A204.1 (cell line): ENCODE measurements at regions not wholly inside any gene's neighbourhood (a gene's known extent, or its start where the extent isn't known, plus 50 kb on each side); places are given as distances from the start of the nearest gene placed in this dataset.
A peak's percentile ranks its signal among the peaks of the same experiment; 100 is the strongest.
"Not testable (repeated sequence)": the region's sequence is repeated elsewhere in the genome, so short reads cannot be mapped to it uniquely, and the experiment has no call there.

Source experiments
- FAIRE-seq: peaks from 2 replicates; lab custom pipeline; 2012; peaks lifted over from hg19 to GRCh38; lab: Jason Lieb, UNC

- no peak for FAIRE-seq
These were observed 1675.9 kb upstream of the CELF4 start for GRCh38 chr18:39241534-39241933.

GRCh38 chr18:39238981-39239660 lies 1673.5 kb upstream of the CELF4 start:
- no peak for FAIRE-seq

GRCh38 chr18:39235118-39235719 lies 1669.6 kb upstream of the CELF4 start:
- FAIRE-seq, result no peak

- FAIRE-seq, result no peak
These were observed 1667.3 kb upstream of the CELF4 start for GRCh38 chr18:39232937-39233336.

- FAIRE-seq, result no peak
These were observed 1666.9 kb upstream of the CELF4 start for GRCh38 chr18:39232490-39232889.

- FAIRE-seq, result no peak
These were observed 1664.6 kb upstream of the CELF4 start for GRCh38 chr18:39230086-39230803.

GRCh38 chr18:39227769-39228168 lies 1662.2 kb upstream of the CELF4 start:
- not testable (repeated sequence) for FAIRE-seq

- FAIRE-seq, result no peak
These were observed 1659.8 kb upstream of the CELF4 start for GRCh38 chr18:39225373-39225772.

- no peak for FAIRE-seq
These were observed 1657.7 kb upstream of the CELF4 start for GRCh38 chr18:39223283-39223682.

- FAIRE-seq, result no peak
These were observed 1650.3 kb upstream of the CELF4 start for GRCh38 chr18:39215920-39216319.

GRCh38 chr18:39211461-39211860 lies 1645.9 kb upstream of the CELF4 start:
- no peak for FAIRE-seq

- FAIRE-seq, result no peak
These were observed 1643.6 kb upstream of the CELF4 start for GRCh38 chr18:39209173-39209572.

- no peak for FAIRE-seq
These were observed 1643.1 kb upstream of the CELF4 start for GRCh38 chr18:39208729-39209128.

- no peak for FAIRE-seq
These were observed 1642.6 kb upstream of the CELF4 start for GRCh38 chr18:39208190-39208589.

GRCh38 chr18:39206398-39207103 lies 1641.0 kb upstream of the CELF4 start:
- FAIRE-seq, result not testable (repeated sequence)

GRCh38 chr18:39205565-39206195 lies 1640.1 kb upstream of the CELF4 start:
- FAIRE-seq, result no peak

- no peak for FAIRE-seq
These were observed 1634.6 kb upstream of the CELF4 start for GRCh38 chr18:39200153-39200552.

GRCh38 chr18:39199231-39199855 lies 1633.7 kb upstream of the CELF4 start:
- no peak for FAIRE-seq

- no peak for FAIRE-seq
These were observed 1632.8 kb upstream of the CELF4 start for GRCh38 chr18:39198376-39198775.

- no peak for FAIRE-seq
These were observed 1626.3 kb upstream of the CELF4 start for GRCh38 chr18:39191931-39192330.

- FAIRE-seq, result peak; percentile 16
These were observed 1625.5 kb upstream of the CELF4 start for GRCh38 chr18:39191058-39191457.

GRCh38 chr18:39190508-39190907 lies 1624.9 kb upstream of the CELF4 start:
- FAIRE-seq, result no peak
